HL-60 (cell line): ENCODE measurements at regions not wholly inside any gene's neighbourhood (a gene's known extent, or its start where the extent isn't known, plus 50 kb on each side); places are given as distances from the start of the nearest gene placed in this dataset.

Source experiments
- POLR2AphosphoS5 ChIP-seq: IDR thresholded peaks from 2 replicates; pipeline ENCODE4 v1.6.1; 2012; ENCODE audit warnings: low read depth
- SPI1 ChIP-seq: IDR thresholded peaks from 2 replicates; pipeline ENCODE4 v1.6.1; 2012; ENCODE audit warnings: low read depth, mild to moderate bottlenecking, borderline replicate concordance
- TF ChIP-seq, protein P1 (sequence below): IDR thresholded peaks from one replicate; pipeline ENCODE4 v1.5.1; 2011; ENCODE audit warnings: low read length, control low read depth, inconsistent platforms; ENCODE audit not compliant: insufficient read depth
- TF ChIP-seq, protein P2 (sequence below): IDR thresholded peaks from 2 replicates; pipeline ENCODE4 v1.6.1; 2012; ENCODE audit warnings: low read depth; ENCODE audit not compliant: insufficient replicate concordance

DNA sequence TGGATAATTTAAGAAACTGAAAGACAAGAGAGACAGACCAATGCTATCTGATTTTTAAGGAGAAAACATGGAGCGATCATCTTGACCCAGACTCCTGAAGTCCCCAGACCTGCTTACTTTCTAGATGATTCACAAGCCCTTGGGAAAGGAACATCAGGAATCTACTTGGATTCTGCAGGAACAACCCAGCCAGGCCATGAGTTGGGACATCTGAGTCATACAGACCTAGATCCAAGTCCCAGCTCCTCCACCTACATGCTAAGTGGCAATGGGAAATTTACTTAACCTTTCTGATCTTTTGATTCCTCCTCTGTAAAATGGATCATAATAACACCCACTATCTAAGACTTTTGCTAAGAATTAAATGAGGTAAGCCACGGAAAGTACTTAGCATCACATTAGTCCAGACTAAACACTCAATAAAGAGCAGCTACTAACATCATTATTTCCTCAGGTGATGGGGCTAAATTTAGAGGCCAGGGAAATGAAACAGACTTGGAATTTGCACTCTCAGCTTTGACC is 61.0 kb upstream of the MAFB start:
- no peak for TF ChIP-seq POLR2AphosphoS5
- TF ChIP-seq, protein P1, sequence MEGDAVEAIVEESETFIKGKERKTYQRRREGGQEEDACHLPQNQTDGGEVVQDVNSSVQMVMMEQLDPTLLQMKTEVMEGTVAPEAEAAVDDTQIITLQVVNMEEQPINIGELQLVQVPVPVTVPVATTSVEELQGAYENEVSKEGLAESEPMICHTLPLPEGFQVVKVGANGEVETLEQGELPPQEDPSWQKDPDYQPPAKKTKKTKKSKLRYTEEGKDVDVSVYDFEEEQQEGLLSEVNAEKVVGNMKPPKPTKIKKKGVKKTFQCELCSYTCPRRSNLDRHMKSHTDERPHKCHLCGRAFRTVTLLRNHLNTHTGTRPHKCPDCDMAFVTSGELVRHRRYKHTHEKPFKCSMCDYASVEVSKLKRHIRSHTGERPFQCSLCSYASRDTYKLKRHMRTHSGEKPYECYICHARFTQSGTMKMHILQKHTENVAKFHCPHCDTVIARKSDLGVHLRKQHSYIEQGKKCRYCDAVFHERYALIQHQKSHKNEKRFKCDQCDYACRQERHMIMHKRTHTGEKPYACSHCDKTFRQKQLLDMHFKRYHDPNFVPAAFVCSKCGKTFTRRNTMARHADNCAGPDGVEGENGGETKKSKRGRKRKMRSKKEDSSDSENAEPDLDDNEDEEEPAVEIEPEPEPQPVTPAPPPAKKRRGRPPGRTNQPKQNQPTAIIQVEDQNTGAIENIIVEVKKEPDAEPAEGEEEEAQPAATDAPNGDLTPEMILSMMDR = no peak
- TF ChIP-seq, protein P2, sequence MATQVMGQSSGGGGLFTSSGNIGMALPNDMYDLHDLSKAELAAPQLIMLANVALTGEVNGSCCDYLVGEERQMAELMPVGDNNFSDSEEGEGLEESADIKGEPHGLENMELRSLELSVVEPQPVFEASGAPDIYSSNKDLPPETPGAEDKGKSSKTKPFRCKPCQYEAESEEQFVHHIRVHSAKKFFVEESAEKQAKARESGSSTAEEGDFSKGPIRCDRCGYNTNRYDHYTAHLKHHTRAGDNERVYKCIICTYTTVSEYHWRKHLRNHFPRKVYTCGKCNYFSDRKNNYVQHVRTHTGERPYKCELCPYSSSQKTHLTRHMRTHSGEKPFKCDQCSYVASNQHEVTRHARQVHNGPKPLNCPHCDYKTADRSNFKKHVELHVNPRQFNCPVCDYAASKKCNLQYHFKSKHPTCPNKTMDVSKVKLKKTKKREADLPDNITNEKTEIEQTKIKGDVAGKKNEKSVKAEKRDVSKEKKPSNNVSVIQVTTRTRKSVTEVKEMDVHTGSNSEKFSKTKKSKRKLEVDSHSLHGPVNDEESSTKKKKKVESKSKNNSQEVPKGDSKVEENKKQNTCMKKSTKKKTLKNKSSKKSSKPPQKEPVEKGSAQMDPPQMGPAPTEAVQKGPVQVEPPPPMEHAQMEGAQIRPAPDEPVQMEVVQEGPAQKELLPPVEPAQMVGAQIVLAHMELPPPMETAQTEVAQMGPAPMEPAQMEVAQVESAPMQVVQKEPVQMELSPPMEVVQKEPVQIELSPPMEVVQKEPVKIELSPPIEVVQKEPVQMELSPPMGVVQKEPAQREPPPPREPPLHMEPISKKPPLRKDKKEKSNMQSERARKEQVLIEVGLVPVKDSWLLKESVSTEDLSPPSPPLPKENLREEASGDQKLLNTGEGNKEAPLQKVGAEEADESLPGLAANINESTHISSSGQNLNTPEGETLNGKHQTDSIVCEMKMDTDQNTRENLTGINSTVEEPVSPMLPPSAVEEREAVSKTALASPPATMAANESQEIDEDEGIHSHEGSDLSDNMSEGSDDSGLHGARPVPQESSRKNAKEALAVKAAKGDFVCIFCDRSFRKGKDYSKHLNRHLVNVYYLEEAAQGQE = no peak
- TF ChIP-seq SPI1 = no peak
